Fibroblast of villous mesenchyme (primary cell): ENCODE measurements at regions not wholly inside any gene's neighbourhood (a gene's known extent, or its start where the extent isn't known, plus 50 kb on each side); places are given as distances from the start of the nearest gene placed in this dataset.

Source experiments
- DNase-seq: peaks from one replicate; pipeline ENCODE4 v3.0.0-alpha.2; 2010; ENCODE audit warnings: low read depth
- H3K4me3 ChIP-seq: 2 replicates; pipeline ENCODE4 v1.5.1; 2011; ENCODE audit warnings: low read depth, mild to moderate bottlenecking, low read length
- TF ChIP-seq, protein P1 (sequence below): IDR thresholded peaks from 2 replicates; pipeline ENCODE4 v1.5.1; 2012; ENCODE audit warnings: low read depth, mild to moderate bottlenecking, low read length; ENCODE audit not compliant: insufficient read depth

DNA sequence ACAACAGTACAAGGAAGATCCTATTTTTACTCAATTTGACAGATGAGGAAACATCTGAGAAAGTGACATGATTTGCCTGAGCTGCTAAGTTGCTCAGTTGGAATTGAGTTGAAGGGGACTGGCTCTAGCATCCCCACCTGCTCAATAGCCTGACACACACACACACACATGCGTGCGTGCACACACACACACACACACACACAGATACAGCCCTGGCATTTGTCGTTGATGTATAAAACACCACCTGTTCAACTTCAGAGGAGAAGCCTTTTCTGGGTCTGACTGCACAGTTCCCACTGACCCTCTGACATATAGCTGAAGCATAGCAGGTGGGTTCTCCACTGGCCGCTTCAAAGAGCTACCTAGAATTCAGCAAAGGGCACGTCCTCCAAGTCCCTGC lies 1045.9 kb downstream of the VRK1 start:
- TF ChIP-seq, protein P1, sequence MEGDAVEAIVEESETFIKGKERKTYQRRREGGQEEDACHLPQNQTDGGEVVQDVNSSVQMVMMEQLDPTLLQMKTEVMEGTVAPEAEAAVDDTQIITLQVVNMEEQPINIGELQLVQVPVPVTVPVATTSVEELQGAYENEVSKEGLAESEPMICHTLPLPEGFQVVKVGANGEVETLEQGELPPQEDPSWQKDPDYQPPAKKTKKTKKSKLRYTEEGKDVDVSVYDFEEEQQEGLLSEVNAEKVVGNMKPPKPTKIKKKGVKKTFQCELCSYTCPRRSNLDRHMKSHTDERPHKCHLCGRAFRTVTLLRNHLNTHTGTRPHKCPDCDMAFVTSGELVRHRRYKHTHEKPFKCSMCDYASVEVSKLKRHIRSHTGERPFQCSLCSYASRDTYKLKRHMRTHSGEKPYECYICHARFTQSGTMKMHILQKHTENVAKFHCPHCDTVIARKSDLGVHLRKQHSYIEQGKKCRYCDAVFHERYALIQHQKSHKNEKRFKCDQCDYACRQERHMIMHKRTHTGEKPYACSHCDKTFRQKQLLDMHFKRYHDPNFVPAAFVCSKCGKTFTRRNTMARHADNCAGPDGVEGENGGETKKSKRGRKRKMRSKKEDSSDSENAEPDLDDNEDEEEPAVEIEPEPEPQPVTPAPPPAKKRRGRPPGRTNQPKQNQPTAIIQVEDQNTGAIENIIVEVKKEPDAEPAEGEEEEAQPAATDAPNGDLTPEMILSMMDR, result no peak
- no peak for DNase-seq
- H3K4me3 ChIP-seq, result no peak overlapping the region

DNA sequence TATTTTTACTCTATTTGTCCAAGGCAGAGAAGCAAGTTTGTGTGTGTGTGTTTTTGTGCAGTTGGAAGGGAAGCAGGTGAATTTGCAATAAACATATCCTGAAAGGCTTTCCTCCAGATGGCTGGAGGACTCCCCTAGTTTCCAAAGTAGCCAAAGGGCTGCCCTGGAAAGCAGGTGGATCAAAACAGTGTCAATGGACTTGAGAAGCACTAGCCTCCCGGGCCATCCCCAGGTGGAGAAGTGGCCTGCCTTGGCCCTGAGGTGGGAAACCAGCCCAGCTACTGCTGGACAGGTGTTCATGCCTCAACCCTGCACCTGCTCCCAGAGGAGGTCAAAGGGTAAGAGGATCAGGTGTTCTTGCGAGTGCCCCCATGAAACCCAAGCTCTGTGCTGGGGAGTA lies 1046.9 kb downstream of the VRK1 start:
- no peak for DNase-seq
- no peak overlapping the region for H3K4me3 ChIP-seq
- TF ChIP-seq, protein P1, result no peak

DNA sequence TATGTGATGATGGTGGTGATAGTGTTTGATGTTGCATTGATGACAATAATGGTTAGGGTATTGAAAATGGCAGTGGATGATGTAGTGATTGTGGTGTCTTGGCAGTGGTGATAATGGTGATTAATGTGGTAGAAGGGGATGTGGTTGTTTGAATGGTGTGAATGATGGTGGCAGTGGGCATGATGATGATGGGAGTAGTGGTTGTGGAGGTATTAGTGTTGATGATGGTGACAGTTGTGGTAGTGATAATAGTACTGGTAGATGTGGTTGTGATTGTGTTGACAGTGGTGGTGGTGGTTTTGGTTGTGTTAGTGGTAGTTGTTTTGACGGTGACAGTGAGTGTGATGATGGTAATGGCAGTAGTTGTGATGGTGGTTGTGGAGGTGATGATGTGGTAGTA lies 1049.0 kb downstream of the VRK1 start:
- TF ChIP-seq, protein P1, result no peak
- no peak for DNase-seq

DNA sequence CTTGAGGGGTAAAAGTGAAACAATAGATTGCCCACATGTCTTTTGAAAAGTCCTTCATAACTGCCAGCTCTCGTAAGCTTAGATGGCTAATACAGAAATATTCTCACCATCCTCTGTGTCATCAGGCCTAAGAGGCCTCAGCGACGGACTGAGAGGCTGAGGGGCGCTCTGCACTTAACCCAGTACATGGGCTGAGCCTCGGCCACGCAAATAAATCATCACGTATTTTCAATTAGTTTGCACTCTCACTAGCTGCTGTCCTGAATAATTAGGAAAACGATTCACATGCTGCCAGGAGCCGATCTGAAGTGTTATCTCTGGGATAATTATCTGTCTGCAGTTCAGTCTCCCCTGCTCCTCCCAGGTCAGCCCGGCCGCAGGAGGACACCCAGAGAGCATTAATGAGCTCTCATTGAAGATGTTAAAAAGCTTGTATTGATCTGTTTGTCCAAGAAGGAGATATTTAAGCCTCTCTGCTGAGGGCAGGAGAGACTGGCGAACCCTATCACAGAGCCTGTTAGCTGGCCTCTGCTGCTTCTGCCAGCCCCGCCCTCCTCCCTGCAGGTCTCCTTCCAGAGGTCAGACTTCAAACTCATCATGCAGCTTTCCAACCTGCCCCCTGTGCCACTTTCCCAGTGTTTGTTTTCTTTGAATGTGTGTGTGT lies 1051.3 kb downstream of the VRK1 start:
- TF ChIP-seq, protein P1, result no peak
- DNase-seq, result no peak

More for the DNA sequence above, 1049.0 kb downstream of the VRK1 start:
- H3K4me3 ChIP-seq, result no peak overlapping the region

DNA sequence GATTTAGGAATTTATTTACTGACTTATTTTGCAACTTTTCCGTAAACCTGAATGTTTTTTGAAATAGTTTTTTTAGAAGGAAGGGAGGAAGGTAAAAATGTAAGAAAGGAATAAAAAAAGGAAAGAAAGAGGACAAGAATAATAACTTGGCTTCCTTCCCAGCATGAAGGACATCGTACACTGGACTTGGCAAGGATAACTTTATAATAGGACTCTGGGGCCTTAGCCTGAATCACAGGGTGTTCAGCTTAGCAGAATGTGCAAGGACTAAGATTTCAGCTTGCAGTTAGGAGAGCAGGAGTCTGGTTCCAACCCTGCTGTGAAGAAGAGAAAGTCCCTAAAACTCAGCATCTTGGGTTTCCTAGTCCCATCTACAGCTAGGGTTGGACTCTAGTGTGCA lies 1053.3 kb downstream of the VRK1 start:
- TF ChIP-seq, protein P1, result no peak
- no peak overlapping the region for H3K4me3 ChIP-seq
- DNase-seq, result no peak

More for the DNA sequence above, 1051.3 kb downstream of the VRK1 start:
- no peak overlapping the region for H3K4me3 ChIP-seq

DNA sequence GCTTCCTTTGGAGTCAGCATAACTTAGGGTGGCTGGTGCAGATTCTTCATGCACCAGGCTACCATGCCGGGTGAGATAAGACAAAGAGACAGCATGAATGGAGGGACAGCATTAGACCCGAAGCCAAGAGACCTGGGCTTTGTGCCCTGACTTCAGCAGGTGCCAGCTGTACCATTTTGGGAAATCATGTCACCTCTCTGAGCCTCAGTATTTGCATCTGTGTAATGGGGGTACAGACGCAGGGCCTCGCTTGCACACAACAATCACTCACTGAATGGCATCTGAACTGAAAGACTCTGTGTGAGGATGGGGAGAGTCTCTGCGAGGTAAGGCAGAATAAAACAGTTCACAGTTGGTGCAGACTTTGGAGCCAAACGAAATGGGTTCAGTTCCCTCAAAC lies 1053.7 kb downstream of the VRK1 start:
- no peak for DNase-seq
- TF ChIP-seq, protein P1, result no peak
- no peak overlapping the region for H3K4me3 ChIP-seq
